ENCODE measurements at regions not wholly inside any gene's neighbourhood (a gene's known extent, or its start where the extent isn't known, plus 50 kb on each side); places are given as distances from the start of the nearest gene placed in this dataset.

GRCh38 chr15:98160236-98160635 is 199.7 kb downstream of the ARRDC4 start:
- H3K9me3 Mint-ChIP-seq (ENCODE audit: unreplicated experiment), result no peaks in the 10 kb centered on the region
- TF ChIP-seq CTCF (IDR thresholded peaks at IDR 0.05; ENCODE audit: unreplicated experiment), result no peak
- CTCF ChIA-PET, result interaction anchor here (2.5 kb wide), 1 partner anchor 18 kb away, joined by 6 read pairs; no protein-coding TSS in a partner anchor
- intact Hi-C loops (cut with micrococcal nuclease), result no loop called here
- no peak for DNase-seq (ENCODE audit: unreplicated experiment)
- H3K4me3 Mint-ChIP-seq (ENCODE audit: unreplicated experiment), result no peak overlapping the region
- no peaks in the 10 kb centered on the region for H3K36me3 Mint-ChIP-seq (ENCODE audit: insufficient read depth, unreplicated experiment)
- H3K27me3 Mint-ChIP-seq (ENCODE audit: insufficient read depth, unreplicated experiment), result no peaks in the 10 kb centered on the region
- POLR2A ChIA-PET, result no interaction called here
- BruUV-seq (replicated peaks), result no TSS peak
- H3K4me1 Mint-ChIP-seq (ENCODE audit: insufficient read depth, unreplicated experiment), result peaks cover 22% of the 10 kb centered on the region
- H3K27ac Mint-ChIP-seq (ENCODE audit: low read depth, unreplicated experiment), result no peak overlapping the region

- Mint-ChIP-seq H3K36me3 (ENCODE audit: insufficient read depth, unreplicated experiment) (peaks cover 6% of the 10 kb centered on the region), H3K27ac (ENCODE audit: low read depth, unreplicated experiment) (no peak overlapping the region), H3K27me3 (ENCODE audit: insufficient read depth, unreplicated experiment) (no peaks in the 10 kb centered on the region), H3K4me1 (ENCODE audit: insufficient read depth, unreplicated experiment) (peaks cover 38% of the 10 kb centered on the region), H3K9me3 (ENCODE audit: unreplicated experiment) (no peaks in the 10 kb centered on the region), H3K4me3 (ENCODE audit: unreplicated experiment) (no peak overlapping the region)
- DNase-seq (ENCODE audit: unreplicated experiment), result no peak
- ChIA-PET POLR2A (interaction anchor here (0.6 kb wide), 2 partner anchors 263 to 1824 kb away, joined by 3 read pairs; no protein-coding TSS in a partner anchor), CTCF (no interaction called here)
- intact Hi-C loops (cut with micrococcal nuclease), result no loop called here
- no TSS peak for BruUV-seq (replicated peaks)
- TF ChIP-seq CTCF (IDR thresholded peaks at IDR 0.05; ENCODE audit: unreplicated experiment), result no peak
Measured at GRCh38 chr15:98163319-98164045, 203.0 kb downstream of the ARRDC4 start.

- Mint-ChIP-seq H3K27me3 (ENCODE audit: insufficient read depth, unreplicated experiment) (no peaks in the 10 kb centered on the region), H3K9me3 (ENCODE audit: unreplicated experiment) (no peaks in the 10 kb centered on the region), H3K4me1 (ENCODE audit: insufficient read depth, unreplicated experiment) (peaks cover 38% of the 10 kb centered on the region), H3K27ac (ENCODE audit: low read depth, unreplicated experiment) (peak overlapping the region; percentile 81), H3K4me3 (ENCODE audit: unreplicated experiment) (no peak overlapping the region), H3K36me3 (ENCODE audit: insufficient read depth, unreplicated experiment) (peaks cover 6% of the 10 kb centered on the region)
- ChIA-PET POLR2A (interaction anchor here (0.6 to 2.2 kb wide), 2 partner anchors 13 to 1825 kb away, joined by 3 to 6 read pairs; no protein-coding TSS in a partner anchor), CTCF (interaction anchor here (3.4 kb wide), 1 partner anchor 13 kb away, joined by 18 read pairs; no protein-coding TSS in a partner anchor)
- no TSS peak for BruUV-seq (replicated peaks)
- TF ChIP-seq CTCF (IDR thresholded peaks at IDR 0.05; ENCODE audit: unreplicated experiment), result no peak
- intact Hi-C loops (cut with micrococcal nuclease), result no loop called here
- DNase-seq (ENCODE audit: unreplicated experiment), result no peak
Measured at GRCh38 chr15:98164571-98164970, 204.1 kb downstream of the ARRDC4 start.

- CTCF ChIA-PET, result interaction anchor here (1.0 to 3.4 kb wide), 2 partner anchors 13 to 267 kb away, joined by 3 to 18 read pairs; no protein-coding TSS in a partner anchor
- Mint-ChIP-seq H3K27ac (ENCODE audit: low read depth, unreplicated experiment) (peak overlapping the region; percentile 81), H3K4me1 (ENCODE audit: insufficient read depth, unreplicated experiment) (peaks cover 38% of the 10 kb centered on the region), H3K9me3 (ENCODE audit: unreplicated experiment) (no peaks in the 10 kb centered on the region), H3K36me3 (ENCODE audit: insufficient read depth, unreplicated experiment) (peaks cover 6% of the 10 kb centered on the region), H3K27me3 (ENCODE audit: insufficient read depth, unreplicated experiment) (no peaks in the 10 kb centered on the region), H3K4me3 (ENCODE audit: unreplicated experiment) (no peak overlapping the region)
- POLR2A ChIA-PET, result interaction anchor here (0.6 to 2.2 kb wide), 3 partner anchors 10 to 799 kb away, joined by 3 to 6 read pairs (median 6); no protein-coding TSS in a partner anchor
- intact Hi-C loops (cut with micrococcal nuclease), result no loop called here
- no TSS peak for BruUV-seq (replicated peaks)
- TF ChIP-seq CTCF (IDR thresholded peaks at IDR 0.05; ENCODE audit: unreplicated experiment), result no peak
- DNase-seq (ENCODE audit: unreplicated experiment), result no peak
Measured at GRCh38 chr15:98164986-98165385, 204.5 kb downstream of the ARRDC4 start.
